ENCODE measurements at regions not wholly inside any gene's neighbourhood (a gene's known extent, or its start where the extent isn't known, plus 50 kb on each side); places are given as distances from the start of the nearest gene placed in this dataset.

- no peak for TF ChIP-seq CTCF (IDR thresholded peaks at IDR 0.05)
- TF ChIP-seq POLR2AphosphoS5 (IDR thresholded peaks at IDR 0.05; ENCODE audit: low read depth, low read length) = no peak
- no peak for TF ChIP-seq REST (IDR thresholded peaks at IDR 0.05; ENCODE audit: insufficient read depth in 1 of 2, low read depth in 2 of 2, low read length in 1 of 2)
These were observed 1066.6 kb downstream of the PCDH18 start for GRCh38 chr4:136465691-136466090.

Measured in Panc1 (cell line).